NCI-H526 treated with DMSO at 0.1 percent for 48 hours (cell line): ENCODE measurements at regions not wholly inside any gene's neighbourhood (a gene's known extent, or its start where the extent isn't known, plus 50 kb on each side); places are given as distances from the start of the nearest gene placed in this dataset.
"Not testable (repeated sequence)": the region's sequence is repeated elsewhere in the genome, so short reads cannot be mapped to it uniquely, and the experiment has no call there.

Experiments used
- DNase-seq: peaks from one replicate; lab custom pipeline; 2025; lab: John Stamatoyannopoulos, UW

GRCh38 chr21:35527358-35527757, 478.3 kb upstream of the RUNX1 start:
- DNase-seq = no peak

GRCh38 chr21:35525443-35525842, 476.3 kb upstream of the RUNX1 start:
- no peak for DNase-seq

GRCh38 chr21:35521852-35522505, 472.9 kb upstream of the RUNX1 start:
- no peak for DNase-seq

GRCh38 chr21:35521293-35521692, 472.2 kb upstream of the RUNX1 start:
- no peak for DNase-seq

- DNase-seq = no peak
These were observed 471.8 kb upstream of the RUNX1 start for GRCh38 chr21:35520856-35521255.

- DNase-seq = no peak
These were observed 471.2 kb upstream of the RUNX1 start for GRCh38 chr21:35520302-35520701.

GRCh38 chr21:35517865-35518264, 468.8 kb upstream of the RUNX1 start:
- no peak for DNase-seq

GRCh38 chr21:35516292-35516691, 467.2 kb upstream of the RUNX1 start:
- not testable (repeated sequence) for DNase-seq

GRCh38 chr21:35512346-35512745, 463.2 kb upstream of the RUNX1 start:
- no peak for DNase-seq

GRCh38 chr21:35511696-35512162, 462.6 kb upstream of the RUNX1 start:
- DNase-seq = no peak

- no peak for DNase-seq
These were observed 462.0 kb upstream of the RUNX1 start for GRCh38 chr21:35510957-35511695.

- DNase-seq = no peak
These were observed 461.2 kb upstream of the RUNX1 start for GRCh38 chr21:35510294-35510693.

- DNase-seq = no peak
These were observed 460.1 kb upstream of the RUNX1 start for GRCh38 chr21:35509001-35509704.

- peak; percentile 36 for DNase-seq
These were observed 459.2 kb upstream of the RUNX1 start for GRCh38 chr21:35508139-35508888.

- no peak for DNase-seq
These were observed 458.2 kb upstream of the RUNX1 start for GRCh38 chr21:35507181-35507759.

- no peak for DNase-seq
These were observed 457.7 kb upstream of the RUNX1 start for GRCh38 chr21:35506771-35507170.

GRCh38 chr21:35506352-35506751, 457.2 kb upstream of the RUNX1 start:
- no peak for DNase-seq

GRCh38 chr21:35504951-35505466, 455.9 kb upstream of the RUNX1 start:
- no peak for DNase-seq

GRCh38 chr21:35504277-35504676, 455.2 kb upstream of the RUNX1 start:
- no peak for DNase-seq

GRCh38 chr21:35503671-35504070, 454.6 kb upstream of the RUNX1 start:
- no peak for DNase-seq

GRCh38 chr21:35502821-35503220, 453.7 kb upstream of the RUNX1 start:
- no peak for DNase-seq

- not testable (repeated sequence) for DNase-seq
These were observed 448.4 kb upstream of the RUNX1 start for GRCh38 chr21:35497522-35497921.
